ENCODE measurements at regions not wholly inside any gene's neighbourhood (a gene's known extent, or its start where the extent isn't known, plus 50 kb on each side); places are given as distances from the start of the nearest gene placed in this dataset.

GRCh38 chr13:50437252-50437651 is 406.2 kb downstream of the DLEU7 start:
- FAIRE-seq = no peak
- no peak for ATAC-seq
- Histone ChIP-seq H3K36me3 (no peaks in the 10 kb centered on the region), H3K27ac (no peak overlapping the region), H3K27me3 (no peaks in the 10 kb centered on the region), H3K4me3 (no peak overlapping the region), H3K4me1 (no peaks in the 10 kb centered on the region), H3K9me3 (no peaks in the 10 kb centered on the region)
- DNase-seq = no peak
- intact Hi-C loops (cut with DNase I) = no loop called here
- TF ChIP-seq CTCF (IDR thresholded peaks at IDR 0.05) = no peak
- WGBS, 2 donors = 74 to 83% methylated on average over 1 of the region's 1 CpG

- no peak for FAIRE-seq
These were observed 405.1 kb downstream of the DLEU7 start for GRCh38 chr13:50438351-50438750.

GRCh38 chr13:50441130-50441529 is 402.4 kb downstream of the DLEU7 start:
- 88 to 93% methylated on average over 1 of the region's 1 CpG for WGBS, 2 donors
- DNase-seq = no peak
- Histone ChIP-seq H3K9me3 (no peaks in the 10 kb centered on the region), H3K4me1 (no peaks in the 10 kb centered on the region), H3K4me3 (no peak overlapping the region), H3K36me3 (no peaks in the 10 kb centered on the region), H3K27me3 (no peaks in the 10 kb centered on the region), H3K27ac (no peak overlapping the region)
- ATAC-seq = no peak
- intact Hi-C loops (cut with DNase I) = no loop called here
- no peak for TF ChIP-seq CTCF (IDR thresholded peaks at IDR 0.05)
- FAIRE-seq = no peak

More at GRCh38 chr13:50438351-50438750, 405.1 kb downstream of the DLEU7 start:
- 64 to 74% methylated on average over 1 of the region's 1 CpG for WGBS, 2 donors
- Histone ChIP-seq H3K36me3 (no peaks in the 10 kb centered on the region), H3K27ac (no peak overlapping the region), H3K9me3 (no peaks in the 10 kb centered on the region), H3K4me1 (no peaks in the 10 kb centered on the region), H3K27me3 (no peaks in the 10 kb centered on the region), H3K4me3 (no peak overlapping the region)
- ATAC-seq = no peak
- TF ChIP-seq CTCF (IDR thresholded peaks at IDR 0.05) = no peak
- DNase-seq = no peak
- intact Hi-C loops (cut with DNase I) = no loop called here

GRCh38 chr13:50444726-50445125 is 398.8 kb downstream of the DLEU7 start:
- H3K27ac ChIP-seq = no peak overlapping the region
- H3K4me1 ChIP-seq = no peaks in the 10 kb centered on the region
- no peaks in the 10 kb centered on the region for H3K9me3 ChIP-seq
- WGBS, 2 donors = 38% methylated on average over 5 of the region's 5 CpGs
- intact Hi-C loops (cut with DNase I) = no loop called here
- no peaks in the 10 kb centered on the region for H3K36me3 ChIP-seq
- no peak for DNase-seq
- ATAC-seq = no peak
- no peak for FAIRE-seq
- TF ChIP-seq CTCF (IDR thresholded peaks at IDR 0.05) = no peak
- no peaks in the 10 kb centered on the region for H3K27me3 ChIP-seq
- H3K4me3 ChIP-seq = no peak overlapping the region

- Histone ChIP-seq H3K27ac (no peak overlapping the region), H3K36me3 (no peaks in the 10 kb centered on the region), H3K9me3 (no peaks in the 10 kb centered on the region), H3K4me3 (no peak overlapping the region), H3K27me3 (no peaks in the 10 kb centered on the region), H3K4me1 (no peaks in the 10 kb centered on the region)
- no peak for FAIRE-seq
- WGBS, 2 donors = 84 to 88% methylated on average over 1 of the region's 1 CpG
- no peak for DNase-seq
- intact Hi-C loops (cut with DNase I) = no loop called here
- ATAC-seq = no peak
- TF ChIP-seq CTCF (IDR thresholded peaks at IDR 0.05) = no peak
These were observed 396.9 kb downstream of the DLEU7 start for GRCh38 chr13:50446611-50447010.

Measured in pancreas (tissue), 10 donors.